GM18951 (cell line): ENCODE measurements at regions not wholly inside any gene's neighbourhood (a gene's known extent, or its start where the extent isn't known, plus 50 kb on each side); places are given as distances from the start of the nearest gene placed in this dataset.
"Not testable (repeated sequence)": the region's sequence is repeated elsewhere in the genome, so short reads cannot be mapped to it uniquely, and the experiment has no call there.

Experiments
- POLR2A ChIP-seq: IDR thresholded peaks from 4 replicates; pipeline ENCODE4 v1.6.1; 2011; ENCODE audit warnings: mild to moderate bottlenecking; ENCODE audit not compliant: insufficient read length, insufficient read depth; ENCODE audit errors: extremely low read depth
- in situ Hi-C: fragments of 300-500 bp; cut with MboI; formaldehyde crosslinking; loops from one replicate; pipeline ENCODE4 v1.12.0; 2022; ENCODE audit warnings: low sequenced_read_pairs, mixed read lengths, inconsistent platforms; ENCODE audit not compliant: unreplicated experiment

DNA sequence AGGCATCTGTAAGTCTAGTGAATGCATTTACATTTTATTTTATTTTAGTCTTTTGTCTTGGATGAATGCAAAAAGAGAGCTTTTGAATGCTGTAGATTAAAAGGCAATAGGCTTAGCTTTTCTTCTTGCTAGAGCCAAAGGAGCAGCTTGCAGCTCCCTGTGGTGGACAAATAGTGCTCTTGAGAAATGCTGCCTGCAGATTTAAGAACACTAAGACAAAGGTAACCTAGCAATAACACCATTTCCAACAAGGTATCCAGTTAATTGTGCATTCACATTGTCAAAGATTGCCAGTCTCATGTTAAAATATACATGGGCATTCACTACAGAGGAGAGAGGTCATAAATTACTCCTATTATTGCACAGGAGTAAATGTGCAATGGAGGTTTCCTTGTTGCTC, 859.2 kb upstream of the PRKX start:
- TF ChIP-seq POLR2A = no peak
- in situ Hi-C loops = no loop called here

DNA sequence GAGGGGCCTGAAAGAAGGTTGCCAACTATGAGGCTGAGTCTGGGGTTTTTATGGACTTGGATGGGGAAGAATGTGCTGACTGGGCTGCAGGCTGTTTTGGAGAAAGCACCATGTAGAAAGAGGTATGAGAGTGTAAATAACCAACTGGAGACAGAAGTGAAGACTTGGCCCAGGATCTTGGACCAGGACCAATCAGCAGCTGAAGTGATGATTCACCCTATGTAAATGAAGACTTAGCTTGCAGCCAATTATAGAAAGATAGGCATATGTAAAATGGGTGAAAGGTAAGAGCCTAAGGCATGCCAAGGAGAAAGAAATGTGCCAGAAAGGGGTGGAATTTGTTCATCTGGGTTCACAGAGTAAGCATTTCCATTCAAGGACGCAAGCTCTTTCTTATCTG, 856.7 kb upstream of the PRKX start:
- no peak for TF ChIP-seq POLR2A
- in situ Hi-C loops = no loop called here

DNA sequence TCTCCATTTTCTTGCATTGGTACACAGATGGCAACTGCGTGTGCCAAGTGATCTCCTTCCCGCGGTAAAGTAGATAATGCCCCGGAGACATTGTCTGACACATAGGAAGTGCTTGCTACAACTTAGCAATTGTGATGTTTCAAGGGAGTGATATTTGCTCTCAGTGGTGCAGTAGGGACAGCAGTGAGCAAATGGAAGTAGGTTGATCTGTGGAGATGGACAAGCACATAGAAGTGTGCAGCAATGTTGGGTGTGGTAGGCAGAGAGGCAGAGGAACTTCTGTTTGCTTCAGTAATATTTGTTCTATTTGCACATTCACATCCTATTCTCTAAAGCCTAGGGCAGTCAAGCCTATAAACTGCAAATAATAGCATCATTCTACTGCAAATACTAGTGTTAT, 846.7 kb upstream of the PRKX start:
- TF ChIP-seq POLR2A = no peak
- in situ Hi-C loops = no loop called here

DNA sequence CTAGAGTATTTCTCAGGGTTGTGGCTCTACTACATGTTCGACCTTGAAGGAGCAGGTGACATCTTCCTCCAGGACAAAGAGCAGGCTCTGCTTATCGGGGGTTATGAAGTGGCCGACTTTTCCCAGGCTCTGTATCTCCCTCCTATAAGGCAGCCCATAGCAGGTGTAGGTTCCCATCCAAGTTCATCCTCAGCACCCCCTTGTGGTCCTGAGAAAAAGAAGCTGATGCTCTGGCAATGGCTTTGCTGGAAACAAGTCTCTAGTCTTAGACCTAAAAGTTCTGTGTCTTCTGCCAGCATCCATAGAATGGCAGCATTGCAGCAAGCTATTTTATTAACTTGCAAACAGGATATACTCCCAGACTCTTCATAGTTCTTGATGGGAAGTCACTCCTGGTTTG, 836.6 kb upstream of the PRKX start:
- in situ Hi-C loops = no loop called here

DNA sequence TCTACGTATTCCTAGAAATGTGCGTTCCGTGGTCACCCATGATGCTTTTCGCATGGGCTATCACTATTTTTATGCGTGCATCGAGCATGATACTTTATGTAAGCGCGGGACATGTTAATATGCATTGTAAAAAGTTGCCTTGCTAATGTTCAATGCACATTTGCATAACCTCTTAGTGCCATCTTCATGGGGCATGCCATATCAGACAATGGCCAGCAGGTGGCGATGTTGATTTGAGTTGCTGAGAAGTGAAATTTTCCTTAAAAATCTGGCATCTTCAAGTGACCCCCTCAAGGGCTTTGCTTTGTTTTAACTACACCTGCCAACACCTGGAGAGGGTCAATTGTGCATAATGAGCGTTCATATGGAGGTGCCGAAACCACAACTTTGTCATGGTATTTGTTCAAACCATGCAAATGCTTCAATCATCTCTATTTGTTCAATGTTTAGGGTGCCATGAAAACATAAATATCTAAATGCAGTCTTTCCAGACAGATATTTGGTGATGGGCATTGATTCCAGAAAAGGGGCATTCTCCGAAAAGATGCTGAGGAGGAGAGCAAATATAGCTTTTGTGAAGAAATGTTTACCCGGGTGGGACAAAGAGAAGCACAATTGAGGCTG, 833.9 kb upstream of the PRKX start:
- TF ChIP-seq POLR2A = no peak
- in situ Hi-C loops = no loop called here

More for the DNA sequence above, 836.6 kb upstream of the PRKX start:
- TF ChIP-seq POLR2A = no peak

DNA sequence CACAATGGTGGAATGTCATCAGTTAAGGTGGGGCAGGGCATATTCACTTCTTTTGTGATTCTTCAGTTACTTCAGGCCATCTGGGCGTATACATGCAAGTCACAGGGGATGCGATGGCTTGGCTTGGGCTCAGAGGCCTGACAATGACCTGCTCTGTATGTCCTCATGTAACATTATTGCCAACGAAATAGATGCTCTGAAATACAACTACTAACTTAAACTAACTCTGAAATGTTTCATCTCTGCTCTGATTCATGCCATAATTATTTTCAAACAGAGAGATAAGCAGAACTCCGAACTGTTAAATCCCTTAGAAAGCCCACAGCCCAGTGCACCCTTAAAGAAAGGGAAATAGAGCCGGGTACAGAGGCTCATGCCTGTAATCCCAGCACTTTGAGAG, 832.7 kb upstream of the PRKX start:
- in situ Hi-C loops = not testable (repeated sequence)

DNA sequence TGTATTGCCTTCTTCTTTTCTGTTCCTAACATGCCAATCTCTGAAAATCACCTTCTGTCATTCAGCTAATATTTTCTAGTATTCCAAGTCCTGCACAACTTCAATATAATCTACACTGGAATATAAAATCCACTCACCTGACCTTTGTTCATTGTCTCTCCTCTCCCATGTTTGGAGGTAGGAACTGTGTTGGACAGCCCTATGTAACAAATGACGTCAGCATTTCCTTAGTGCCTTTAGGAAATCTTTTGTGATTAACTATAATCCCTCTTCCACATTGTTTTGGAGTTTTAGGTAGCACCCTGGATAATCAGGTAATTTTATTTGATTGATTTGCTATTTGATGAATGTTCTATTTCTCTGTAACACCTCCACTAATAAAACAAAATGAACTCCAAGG, 814.8 kb upstream of the PRKX start:
- in situ Hi-C loops = no loop called here
- TF ChIP-seq POLR2A = no peak

DNA sequence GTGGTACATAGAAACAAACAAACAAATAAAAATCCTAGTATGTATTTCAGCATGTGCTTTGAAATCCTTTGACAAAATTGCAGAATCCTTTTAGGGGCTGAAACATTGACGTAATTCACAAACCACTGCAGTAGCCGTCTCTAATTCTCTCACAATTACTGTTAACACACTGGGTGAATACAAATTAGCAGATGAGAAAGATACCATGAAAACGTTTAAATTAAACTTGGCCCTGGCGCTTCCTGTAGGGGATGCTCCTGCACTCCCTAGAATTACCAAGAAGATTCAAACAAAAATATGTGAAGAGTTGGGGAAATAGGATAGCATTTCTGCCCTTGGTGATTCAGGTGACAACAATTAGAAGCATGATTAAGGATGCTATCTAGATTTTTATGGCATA, 772.5 kb upstream of the PRKX start:
- in situ Hi-C loops = no loop called here
- TF ChIP-seq POLR2A = no peak

DNA sequence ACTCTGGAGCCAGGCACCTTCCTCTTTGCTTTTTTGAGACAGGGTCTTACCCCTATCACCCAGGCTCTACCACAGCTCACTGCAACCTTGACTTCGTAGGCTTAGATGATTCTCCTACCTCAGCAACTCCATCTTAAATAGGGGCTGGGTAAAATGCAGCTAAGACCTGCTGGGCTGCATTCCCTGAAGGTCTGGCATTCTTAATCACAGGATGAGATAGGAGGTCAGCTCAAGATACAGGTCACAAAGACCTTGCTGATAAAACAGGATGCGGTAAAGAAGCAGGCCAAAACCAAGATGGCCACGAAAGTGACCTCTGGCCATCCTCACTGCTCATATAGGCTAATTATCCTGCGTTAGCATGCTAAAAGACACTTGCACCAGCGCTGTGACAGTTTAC, 770.8 kb upstream of the PRKX start:
- in situ Hi-C loops = no loop called here
- TF ChIP-seq POLR2A = no peak

DNA sequence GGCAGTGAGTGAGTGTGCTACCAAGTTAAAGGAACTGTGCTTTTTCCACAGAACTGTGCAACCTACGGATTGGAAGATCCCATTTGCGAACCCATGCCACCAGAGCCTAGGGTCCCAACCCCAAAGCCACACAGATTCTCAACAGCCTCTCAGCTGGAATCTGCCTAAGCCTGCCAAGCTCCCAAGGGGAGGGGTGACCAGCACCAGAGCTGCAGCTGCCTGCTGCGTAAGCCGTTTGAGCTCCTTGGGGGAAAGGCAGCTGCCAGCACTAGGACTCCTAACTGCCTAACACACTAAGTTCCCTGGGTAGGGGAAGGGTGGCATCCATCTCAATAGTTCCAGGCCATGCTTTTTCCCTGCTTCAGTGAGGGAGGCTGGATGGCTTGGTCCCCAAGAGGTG, 738.1 kb upstream of the PRKX start:
- in situ Hi-C loops = no loop called here
- no peak for TF ChIP-seq POLR2A

DNA sequence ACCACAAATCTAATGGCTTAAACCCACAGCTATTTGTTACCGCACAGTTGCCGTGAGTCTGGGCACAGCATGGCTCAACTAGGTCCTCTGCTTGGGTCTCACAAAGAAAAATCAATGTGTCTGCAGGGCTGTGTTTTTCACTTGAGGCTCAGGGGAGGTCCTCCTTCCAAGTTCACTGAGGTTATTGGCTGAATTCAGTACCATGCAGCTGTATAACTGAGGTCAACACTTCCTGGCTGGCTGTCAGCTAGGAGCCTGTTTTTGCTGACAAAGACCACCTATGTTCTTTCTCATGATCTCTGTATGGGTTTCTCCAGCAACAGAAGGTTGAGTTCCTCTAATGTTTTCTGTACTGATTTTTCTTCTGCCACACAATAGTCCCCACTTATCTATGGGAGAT, 736.7 kb upstream of the PRKX start:
- in situ Hi-C loops = no loop called here
- TF ChIP-seq POLR2A = no peak

DNA sequence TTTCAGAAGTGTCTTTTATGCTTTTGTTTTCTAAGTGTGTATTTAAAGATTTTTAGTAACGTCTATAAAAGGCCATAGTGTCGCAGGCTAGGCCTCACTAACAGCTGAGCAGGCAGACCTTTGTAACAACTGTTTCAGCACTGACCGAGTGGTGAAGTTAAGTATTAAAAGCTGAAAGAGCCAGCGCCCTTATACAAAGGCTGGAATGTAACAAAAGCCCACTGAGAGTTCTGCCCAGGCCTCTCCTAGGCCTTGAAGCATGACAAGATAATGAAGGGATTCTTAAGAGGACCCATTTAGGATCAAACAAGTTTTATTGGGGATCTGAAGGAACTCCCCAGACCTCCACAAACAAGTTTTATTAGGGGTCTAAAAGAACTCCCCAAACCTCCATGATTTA, 722.5 kb upstream of the PRKX start:
- TF ChIP-seq POLR2A = no peak
- in situ Hi-C loops = no loop called here

DNA sequence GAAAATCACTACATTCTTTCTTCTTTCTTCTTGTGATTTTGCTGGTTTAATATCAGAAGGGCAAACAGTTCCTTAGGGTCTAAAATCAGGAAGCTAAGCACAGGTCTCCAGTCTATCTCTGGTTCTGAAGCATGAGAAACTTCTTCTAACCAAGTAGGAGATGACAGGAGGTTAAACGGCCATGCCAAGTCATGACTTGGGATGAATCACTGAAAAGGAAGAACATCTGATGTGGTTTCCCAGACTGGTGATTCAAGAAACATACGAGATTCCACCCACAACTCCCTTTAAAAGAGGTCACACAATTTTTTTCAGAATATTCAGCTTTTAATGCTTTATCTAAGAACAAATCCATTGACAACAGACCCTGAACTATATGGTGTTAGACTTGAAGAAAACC, 684.0 kb upstream of the PRKX start:
- in situ Hi-C loops = no loop called here
- no peak for TF ChIP-seq POLR2A

DNA sequence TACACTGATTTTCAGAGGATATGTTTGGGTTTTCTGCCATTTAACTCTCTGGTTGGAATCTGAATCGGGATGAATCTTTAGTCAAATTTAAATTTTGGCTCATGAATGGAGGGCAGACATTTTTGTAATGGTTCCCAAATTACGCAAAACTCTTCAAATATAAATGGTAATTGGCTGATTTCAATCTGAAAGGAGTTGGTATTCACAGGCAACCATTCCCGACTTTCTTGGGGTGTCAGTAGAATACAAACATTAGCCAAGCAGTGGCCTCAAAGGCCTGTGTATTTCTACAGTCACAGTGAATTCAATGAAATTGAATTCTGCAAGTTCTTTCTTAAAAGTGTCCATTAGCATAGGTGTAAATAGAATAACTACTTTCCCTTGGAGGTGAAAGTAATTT, 668.8 kb upstream of the PRKX start:
- no peak for TF ChIP-seq POLR2A
- in situ Hi-C loops = no loop called here

DNA sequence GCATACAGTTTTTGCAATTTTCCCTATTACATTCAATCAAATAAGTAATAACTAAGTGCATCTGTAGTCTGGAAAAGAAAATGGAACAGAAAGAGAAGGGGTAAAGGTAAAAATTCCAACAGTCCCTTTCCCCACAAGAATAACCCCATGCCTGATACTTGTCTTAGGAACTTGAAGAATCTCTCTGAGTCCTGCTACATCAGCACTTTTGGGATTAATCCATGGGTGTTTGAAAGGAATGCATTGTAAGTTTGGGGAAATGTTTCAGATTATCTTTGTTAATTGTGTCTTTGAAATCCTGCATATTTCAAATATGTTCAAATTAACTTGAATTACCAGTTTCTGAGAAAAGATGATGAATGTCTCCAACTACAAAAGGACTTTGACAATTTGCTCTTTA, 667.3 kb upstream of the PRKX start:
- in situ Hi-C loops = no loop called here
- no peak for TF ChIP-seq POLR2A
